Upper lobe of right lung (tissue), 1 donor: ENCODE measurements at regions not wholly inside any gene's neighbourhood (a gene's known extent, or its start where the extent isn't known, plus 50 kb on each side); places are given as distances from the start of the nearest gene placed in this dataset.
"Not testable (repeated sequence)": the region's sequence is repeated elsewhere in the genome, so short reads cannot be mapped to it uniquely, and the experiment has no call there.

Experiments used
- ATAC-seq: fragments of 200-7000 bp; cut with Tn5 transposase; one replicate; pipeline ENCODE4 v1.9.1; 2020; ENCODE audit warnings: mild to moderate bottlenecking, moderate library complexity
- DNase-seq: peaks from one replicate; pipeline ENCODE4 v3.0.0-alpha.2; 2020
- H3K27ac ChIP-seq: fragments of 200-600 bp; one replicate; pipeline ENCODE4 v1.8.0; 2022
- H3K27me3 ChIP-seq: fragments of 200-600 bp; one replicate; pipeline ENCODE4 v1.8.0; 2022; ENCODE audit warnings: mild to moderate bottlenecking
- H3K36me3 ChIP-seq: fragments of 200-600 bp; one replicate; pipeline ENCODE4 v1.8.0; 2022
- H3K4me1 ChIP-seq: fragments of 200-600 bp; one replicate; pipeline ENCODE4 v1.8.0; 2022
- H3K4me3 ChIP-seq: fragments of 200-600 bp; one replicate; pipeline ENCODE4 v1.8.0; 2022; ENCODE audit warnings: mild to moderate bottlenecking
- H3K9me3 ChIP-seq: fragments of 200-600 bp; one replicate; pipeline ENCODE4 v1.8.0; 2022
- intact Hi-C: fragments of 100-400 bp; cut with DNase I; formaldehyde crosslinking; loops from one replicate; pipeline ENCODE4 v1.11.0; 2022
- TF ChIP-seq, protein P1 (sequence below): fragments of 200-600 bp; IDR thresholded peaks from one replicate; pipeline ENCODE4 v1.8.0; 2022; ENCODE audit warnings: antibody characterized with exemption
- donor health status: DM: no; HTN: yes; CAD: no; lungs with severe emphysema.

- no peak overlapping the region for H3K27ac ChIP-seq
- ATAC-seq (no peak), DNase-seq (no peak)
- no peak overlapping the region for H3K4me3 ChIP-seq
- H3K27me3 ChIP-seq = peaks cover 3% of the 10 kb centered on the region
- no peaks in the 10 kb centered on the region for H3K9me3 ChIP-seq
- TF ChIP-seq, protein P1, sequence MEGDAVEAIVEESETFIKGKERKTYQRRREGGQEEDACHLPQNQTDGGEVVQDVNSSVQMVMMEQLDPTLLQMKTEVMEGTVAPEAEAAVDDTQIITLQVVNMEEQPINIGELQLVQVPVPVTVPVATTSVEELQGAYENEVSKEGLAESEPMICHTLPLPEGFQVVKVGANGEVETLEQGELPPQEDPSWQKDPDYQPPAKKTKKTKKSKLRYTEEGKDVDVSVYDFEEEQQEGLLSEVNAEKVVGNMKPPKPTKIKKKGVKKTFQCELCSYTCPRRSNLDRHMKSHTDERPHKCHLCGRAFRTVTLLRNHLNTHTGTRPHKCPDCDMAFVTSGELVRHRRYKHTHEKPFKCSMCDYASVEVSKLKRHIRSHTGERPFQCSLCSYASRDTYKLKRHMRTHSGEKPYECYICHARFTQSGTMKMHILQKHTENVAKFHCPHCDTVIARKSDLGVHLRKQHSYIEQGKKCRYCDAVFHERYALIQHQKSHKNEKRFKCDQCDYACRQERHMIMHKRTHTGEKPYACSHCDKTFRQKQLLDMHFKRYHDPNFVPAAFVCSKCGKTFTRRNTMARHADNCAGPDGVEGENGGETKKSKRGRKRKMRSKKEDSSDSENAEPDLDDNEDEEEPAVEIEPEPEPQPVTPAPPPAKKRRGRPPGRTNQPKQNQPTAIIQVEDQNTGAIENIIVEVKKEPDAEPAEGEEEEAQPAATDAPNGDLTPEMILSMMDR = no peak
- H3K4me1 ChIP-seq = no peaks in the 10 kb centered on the region
- no peaks in the 10 kb centered on the region for H3K36me3 ChIP-seq
- intact Hi-C loops = no loop called here
These were observed 237.5 kb upstream of the PRSS1 start for GRCh38 chr7:142511801-142512200.

GRCh38 chr7:142511374-142511773 lies 237.9 kb upstream of the PRSS1 start:
- ATAC-seq = no peak
- Histone ChIP-seq H3K9me3 (no peaks in the 10 kb centered on the region), H3K27ac (no peak overlapping the region), H3K36me3 (no peaks in the 10 kb centered on the region), H3K4me1 (no peaks in the 10 kb centered on the region), H3K27me3 (peaks cover 3% of the 10 kb centered on the region), H3K4me3 (no peak overlapping the region)
- intact Hi-C loops = no loop called here
- TF ChIP-seq, protein P1 = no peak
- DNase-seq = no peak

GRCh38 chr7:142509235-142509634 lies 240.0 kb upstream of the PRSS1 start:
- ATAC-seq, H3K9me3 ChIP-seq, intact Hi-C loops, H3K36me3 ChIP-seq, H3K4me1 ChIP-seq, DNase-seq, H3K27ac ChIP-seq, H3K4me3 ChIP-seq, H3K27me3 ChIP-seq: not testable (repeated sequence)

DNA sequence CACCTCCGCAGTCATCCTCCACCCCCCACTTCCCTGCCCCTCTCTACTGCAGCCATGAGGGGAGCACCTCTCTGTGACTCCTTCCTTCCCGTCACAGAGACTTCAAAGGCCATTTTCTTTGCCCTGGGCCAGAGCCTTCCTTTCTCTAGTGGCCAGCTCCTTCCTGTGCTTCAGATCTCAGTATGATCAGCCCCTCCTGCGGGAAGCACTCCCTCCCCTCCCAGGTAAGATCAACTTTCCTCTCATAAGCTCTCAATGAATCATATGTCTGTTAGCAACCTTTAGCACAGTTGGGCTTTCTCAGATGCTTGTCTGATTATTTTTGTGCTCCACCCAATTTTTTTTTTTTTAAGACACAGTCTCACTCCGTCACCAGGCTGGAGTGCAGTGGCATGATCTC lies 241.0 kb upstream of the PRSS1 start:
- intact Hi-C loops = no loop called here

DNA sequence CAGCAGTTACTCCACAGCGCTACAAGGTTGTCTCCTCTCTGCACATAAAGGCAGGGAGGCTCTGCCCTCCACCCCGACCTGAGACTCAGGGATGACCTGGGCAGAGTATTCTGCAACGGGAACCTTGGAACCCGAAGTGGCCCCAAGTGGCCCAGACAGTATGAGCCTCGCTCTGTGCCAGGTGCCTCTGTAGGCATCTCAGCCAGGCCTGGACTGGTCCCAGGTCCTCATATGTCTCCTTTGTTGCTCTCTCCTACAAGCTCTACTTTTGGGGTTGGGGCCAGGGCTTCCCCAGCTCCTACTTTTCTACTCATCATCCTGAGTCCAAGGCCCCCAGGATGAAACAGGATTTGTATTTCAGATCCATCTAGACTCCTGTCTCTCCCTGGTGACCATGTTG lies 241.5 kb upstream of the PRSS1 start:
- TF ChIP-seq, protein P1 = no peak

More for the DNA sequence above, 241.0 kb upstream of the PRSS1 start:
- TF ChIP-seq, protein P1 = no peak
- H3K9me3 ChIP-seq = no peaks in the 10 kb centered on the region
- H3K27ac ChIP-seq = no peak overlapping the region
- ATAC-seq = no peak
- H3K36me3 ChIP-seq = no peaks in the 10 kb centered on the region
- no peaks in the 10 kb centered on the region for H3K27me3 ChIP-seq
- no peak for DNase-seq
- H3K4me1 ChIP-seq = no peaks in the 10 kb centered on the region
- H3K4me3 ChIP-seq = no peak overlapping the region

DNA sequence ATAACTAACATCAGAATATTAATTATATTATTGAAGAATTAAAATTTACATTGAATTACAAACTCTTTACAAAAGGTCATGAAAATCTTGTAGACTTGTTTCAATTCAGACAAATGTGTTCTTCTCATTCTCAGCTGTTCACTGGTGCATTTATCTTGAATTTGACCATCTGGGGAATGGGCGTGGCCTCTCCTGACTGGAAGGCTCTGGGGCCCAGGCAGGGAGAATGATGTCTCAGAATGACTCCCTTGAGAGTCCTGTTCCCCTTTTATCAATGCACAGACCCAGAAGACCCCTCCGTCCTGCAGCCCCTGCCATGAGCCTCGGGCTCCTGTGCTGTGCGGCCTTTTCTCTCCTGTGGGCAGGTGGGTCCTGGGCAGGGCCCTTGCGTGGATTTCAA lies 242.2 kb upstream of the PRSS1 start:
- DNase-seq, H3K27me3 ChIP-seq, H3K9me3 ChIP-seq, H3K27ac ChIP-seq, H3K4me3 ChIP-seq, intact Hi-C loops, ATAC-seq, H3K4me1 ChIP-seq, H3K36me3 ChIP-seq: not testable (repeated sequence)

More for the DNA sequence above, 241.5 kb upstream of the PRSS1 start:
- Histone ChIP-seq H3K27ac (no peak overlapping the region), H3K4me1 (no peaks in the 10 kb centered on the region), H3K36me3 (no peaks in the 10 kb centered on the region), H3K27me3 (no peaks in the 10 kb centered on the region), H3K9me3 (no peaks in the 10 kb centered on the region), H3K4me3 (no peak overlapping the region)
- intact Hi-C loops = no loop called here
- no peak for ATAC-seq
- DNase-seq = no peak

DNA sequence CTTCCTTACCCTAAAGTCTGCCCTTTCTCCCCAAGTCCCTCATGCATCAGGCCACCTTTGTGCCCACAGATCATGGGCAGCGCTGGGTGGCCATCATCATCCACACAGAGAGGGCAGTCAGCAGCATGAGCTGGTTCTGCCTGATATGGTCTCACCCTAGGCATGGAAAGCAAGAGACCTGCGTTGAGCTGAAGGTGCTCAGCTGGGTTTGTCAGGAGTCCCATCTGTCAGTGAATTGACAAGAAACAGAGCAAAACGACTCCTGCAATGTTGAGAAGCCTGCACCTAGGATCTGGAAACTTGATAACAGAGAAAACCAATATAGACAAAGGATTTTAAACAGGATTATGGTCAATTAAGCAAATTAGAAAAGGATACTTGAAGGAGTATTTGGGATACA lies 242.7 kb upstream of the PRSS1 start:
- DNase-seq (no peak), ATAC-seq (no peak)
- Histone ChIP-seq H3K27me3 (no peaks in the 10 kb centered on the region), H3K36me3 (no peaks in the 10 kb centered on the region), H3K27ac (no peak overlapping the region), H3K4me3 (no peak overlapping the region), H3K4me1 (no peaks in the 10 kb centered on the region), H3K9me3 (no peaks in the 10 kb centered on the region)
- intact Hi-C loops = no loop called here
- TF ChIP-seq, protein P1 = no peak

- ATAC-seq, H3K4me3 ChIP-seq, H3K27me3 ChIP-seq, H3K4me1 ChIP-seq, H3K27ac ChIP-seq, intact Hi-C loops, DNase-seq, H3K36me3 ChIP-seq, H3K9me3 ChIP-seq: not testable (repeated sequence)
These were observed 245.3 kb upstream of the PRSS1 start for GRCh38 chr7:142503949-142504348.
